WTC11 (cell line): ENCODE measurements at regions not wholly inside any gene's neighbourhood (a gene's known extent, or its start where the extent isn't known, plus 50 kb on each side); places are given as distances from the start of the nearest gene placed in this dataset.

Source experiments
- ATAC-seq: fragments of 200-7000 bp; cut with Tn5 transposase; 2 replicates; pipeline ENCODE4 v1.10.0; 2021; ENCODE audit warnings: mild to moderate bottlenecking, moderate library complexity
- CTCF ChIA-PET: fragments of 300-600 bp; sonication (Branson Sonifier 250); formaldehyde crosslinking; loops from one replicate; lab custom pipeline; 2021; ENCODE audit warnings: antibody characterized with exemption; lab: Charles Lee
- POLR2A ChIA-PET: fragments of 350-600 bp; sonication (Branson Sonifier 250); formaldehyde crosslinking; loops from one replicate; lab custom pipeline; 2021; ENCODE audit warnings: antibody characterized with exemption; lab: Charles Lee
- DNase-seq: peaks from one replicate; pipeline ENCODE4 v3.0.0; 2021; ENCODE audit warnings: low spot score
- H3K27ac Mint-ChIP-seq: 2 replicates; pipeline ENCODE4 v1.8.0; 2021; ENCODE audit warnings: mixed read lengths
- H3K27me3 Mint-ChIP-seq: 2 replicates; pipeline ENCODE4 v1.8.0; 2021; ENCODE audit warnings: low read depth, mild to moderate bottlenecking, moderate library complexity, mixed read lengths
- H3K36me3 Mint-ChIP-seq: 2 replicates; pipeline ENCODE4 v1.8.0; 2021; ENCODE audit warnings: mixed read lengths
- H3K4me1 Mint-ChIP-seq: 2 replicates; pipeline ENCODE4 v1.8.0; 2022; ENCODE audit warnings: mixed read lengths
- H3K4me3 Mint-ChIP-seq: 2 replicates; pipeline ENCODE4 v1.8.0; 2021; ENCODE audit warnings: mild to moderate bottlenecking, moderate library complexity, mixed read lengths
- H3K9me3 Mint-ChIP-seq: 2 replicates; pipeline ENCODE4 v1.8.0; 2021; ENCODE audit warnings: mixed read lengths
- CBFB ChIP-seq: sonication (generic); formaldehyde crosslinking; IDR thresholded peaks from 2 replicates; pipeline ENCODE4 v1.8.1; 2022; ENCODE audit warnings: mild to moderate bottlenecking, low read depth, missing genetic modification reagents
- EMX1 ChIP-seq: fragments of 250-450 bp; sonication (Bioruptor Pico); IDR thresholded peaks from 2 replicates; pipeline ENCODE4 v1.8.0; 2021; ENCODE audit warnings: mild to moderate bottlenecking
- ESRRA ChIP-seq: sonication (generic); formaldehyde crosslinking; IDR thresholded peaks from 2 replicates; pipeline ENCODE4 v1.8.1; 2022; ENCODE audit warnings: mild to moderate bottlenecking, missing genetic modification reagents, borderline replicate concordance
- ETV6 ChIP-seq: sonication (generic); formaldehyde crosslinking; IDR thresholded peaks from 2 replicates; pipeline ENCODE4 v1.8.1; 2022; ENCODE audit warnings: mild to moderate bottlenecking, missing genetic modification reagents
- FOXP1 ChIP-seq: sonication (generic); formaldehyde crosslinking; IDR thresholded peaks from 2 replicates; pipeline ENCODE4 v1.8.0; 2022; ENCODE audit warnings: missing genetic modification reagents, mild to moderate bottlenecking, moderate library complexity, borderline replicate concordance
- GABPB1 ChIP-seq: sonication (generic); formaldehyde crosslinking; IDR thresholded peaks from 2 replicates; pipeline ENCODE4 v1.8.1; 2023; ENCODE audit warnings: mild to moderate bottlenecking, missing genetic modification reagents
- JAZF1 ChIP-seq: fragments of 250-450 bp; sonication (Bioruptor Pico); IDR thresholded peaks from 2 replicates; pipeline ENCODE4 v1.9.0; 2021; ENCODE audit warnings: moderate library complexity, mild to moderate bottlenecking, inconsistent platforms
- JUN ChIP-seq: sonication (generic); formaldehyde crosslinking; IDR thresholded peaks from 2 replicates; pipeline ENCODE4 v1.8.0; 2023; ENCODE audit warnings: mild to moderate bottlenecking, missing genetic modification reagents
- MYBL2 ChIP-seq: sonication (generic); formaldehyde crosslinking; IDR thresholded peaks from 2 replicates; pipeline ENCODE4 v1.8.1; 2023; ENCODE audit warnings: mild to moderate bottlenecking, moderate library complexity, missing genetic modification reagents
- NFE2L1 ChIP-seq: sonication (generic); formaldehyde crosslinking; IDR thresholded peaks from 2 replicates; pipeline ENCODE4 v1.8.1; 2023; ENCODE audit warnings: missing genetic modification reagents
- NFYB ChIP-seq: sonication (generic); formaldehyde crosslinking; conservative IDR thresholded peaks from 2 replicates; pipeline ENCODE4 v1.8.0; 2022; ENCODE audit warnings: low read depth, missing genetic modification reagents
- NR3C1 ChIP-seq: sonication (generic); formaldehyde crosslinking; conservative IDR thresholded peaks from 2 replicates; pipeline ENCODE4 v1.8.1; 2023; ENCODE audit warnings: low read depth, mild to moderate bottlenecking, missing genetic modification reagents
- SMAD3 ChIP-seq: sonication (generic); formaldehyde crosslinking; IDR thresholded peaks from 2 replicates; pipeline ENCODE4 v1.8.0; 2022; ENCODE audit warnings: missing genetic modification reagents, mild to moderate bottlenecking, borderline replicate concordance
- SMAD4 ChIP-seq: sonication (generic); formaldehyde crosslinking; IDR thresholded peaks from 2 replicates; pipeline ENCODE4 v1.8.0; 2022; ENCODE audit warnings: mild to moderate bottlenecking, missing genetic modification reagents
- TP53 ChIP-seq: sonication (generic); formaldehyde crosslinking; IDR thresholded peaks from 2 replicates; pipeline ENCODE4 v1.8.1; 2023; ENCODE audit warnings: mild to moderate bottlenecking, missing genetic modification reagents
- ZNF121 ChIP-seq: sonication (generic); formaldehyde crosslinking; IDR thresholded peaks from 2 replicates; pipeline ENCODE4 v1.8.0; 2023; ENCODE audit warnings: missing genetic modification reagents
- ZNF232 ChIP-seq: sonication (generic); formaldehyde crosslinking; IDR thresholded peaks from 2 replicates; pipeline ENCODE4 v1.8.0; 2022; ENCODE audit warnings: mild to moderate bottlenecking, missing genetic modification reagents
- ZNF317 ChIP-seq: sonication (generic); formaldehyde crosslinking; IDR thresholded peaks from 2 replicates; pipeline ENCODE4 v1.8.1; 2023; ENCODE audit warnings: low read depth, mild to moderate bottlenecking, moderate library complexity, missing genetic modification reagents, borderline replicate concordance
- ZNF416 ChIP-seq: fragments of 250-450 bp; sonication (Bioruptor Pico); IDR thresholded peaks from 2 replicates; pipeline ENCODE4 v1.9.0; 2021; ENCODE audit warnings: mild to moderate bottlenecking, inconsistent platforms
- TF ChIP-seq, protein P1 (sequence below): sonication (generic); formaldehyde crosslinking; IDR thresholded peaks from 2 replicates; pipeline ENCODE4 v1.8.1; 2022; ENCODE audit warnings: missing genetic modification reagents, borderline replicate concordance
- TF ChIP-seq, protein P2 (sequence below): sonication (generic); formaldehyde crosslinking; IDR thresholded peaks from 2 replicates; pipeline ENCODE4 v1.8.0; 2022; ENCODE audit warnings: mild to moderate bottlenecking, missing genetic modification reagents
- TF ChIP-seq, protein P3 (sequence below): sonication (generic); formaldehyde crosslinking; IDR thresholded peaks from 2 replicates; pipeline ENCODE4 v1.8.1; 2023; ENCODE audit warnings: mild to moderate bottlenecking, missing genetic modification reagents
- TF ChIP-seq, protein P4 (sequence below): sonication (generic); formaldehyde crosslinking; IDR thresholded peaks from 2 replicates; pipeline ENCODE4 v1.8.1; 2023; ENCODE audit warnings: mild to moderate bottlenecking, missing genetic modification reagents, moderate library complexity
- TF ChIP-seq, protein P5 (sequence below): sonication (generic); formaldehyde crosslinking; IDR thresholded peaks from 2 replicates; pipeline ENCODE4 v1.8.0; 2022; ENCODE audit warnings: mild to moderate bottlenecking, missing genetic modification reagents
- TF ChIP-seq, protein P6 (sequence below): sonication (generic); formaldehyde crosslinking; IDR thresholded peaks from 2 replicates; pipeline ENCODE4 v1.8.0; 2022; ENCODE audit warnings: mild to moderate bottlenecking, missing genetic modification reagents
- TF ChIP-seq, protein P7 (sequence below): sonication (generic); formaldehyde crosslinking; IDR thresholded peaks from 2 replicates; pipeline ENCODE4 v1.8.1; 2022; ENCODE audit warnings: low read depth, missing genetic modification reagents, borderline replicate concordance
- TF ChIP-seq, protein P8 (sequence below): fragments of 250-450 bp; sonication (Bioruptor Pico); IDR thresholded peaks from 2 replicates; pipeline ENCODE4 v1.9.0; 2021; ENCODE audit warnings: mild to moderate bottlenecking
- TF ChIP-seq, protein P9 (sequence below): fragments of 250-450 bp; sonication (Bioruptor Pico); IDR thresholded peaks from 2 replicates; pipeline ENCODE4 v1.9.0; 2021; ENCODE audit warnings: mild to moderate bottlenecking

DNA sequence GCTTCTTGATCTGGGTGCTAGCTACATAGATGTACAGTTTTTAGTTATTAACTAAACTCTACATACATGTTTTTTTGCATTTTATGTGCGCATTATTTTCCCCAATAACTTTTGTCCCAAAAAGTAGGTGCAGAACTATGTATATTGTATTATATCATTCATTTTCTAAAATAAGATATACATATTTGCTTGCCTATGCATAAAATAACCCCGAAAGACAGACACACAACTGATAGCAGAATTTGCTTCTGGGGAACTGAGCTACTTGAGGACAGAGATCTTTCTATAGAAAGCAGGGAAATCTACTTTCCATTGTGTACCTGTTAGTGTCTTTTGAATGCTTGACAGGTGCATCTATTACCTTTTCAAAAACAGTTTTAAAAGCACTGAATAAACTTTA is 88.9 kb upstream of the SIX3 start:
- peaks cover 4% of the 10 kb centered on the region; the same call in 1 of the 2 replicates for H3K9me3 Mint-ChIP-seq
- POLR2A ChIA-PET, result no interaction called here

DNA sequence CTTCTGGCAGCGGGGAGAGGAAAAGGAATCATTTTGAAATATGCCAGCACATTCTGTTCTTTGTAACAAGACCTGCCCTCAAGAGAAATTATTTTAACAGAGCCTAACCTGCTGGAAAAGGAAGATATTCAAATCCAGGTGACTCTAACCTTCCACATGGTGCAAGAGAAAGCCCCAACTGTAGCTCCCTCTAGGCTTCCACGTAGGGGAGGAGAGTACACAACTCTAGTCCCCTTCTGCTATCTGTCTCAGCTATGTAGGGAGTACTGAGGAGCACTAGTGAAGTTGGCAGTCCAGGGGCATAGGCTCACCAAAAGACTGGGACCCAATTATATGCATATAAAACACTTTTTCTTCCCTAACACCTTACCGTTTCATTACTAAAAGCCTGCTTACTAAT is 82.2 kb upstream of the SIX3 start:
- no peak for DNase-seq
- ATAC-seq, result peak; percentile 55
- POLR2A ChIA-PET, result interaction anchor here (0.5 kb wide), 1 partner anchor 91 kb away, joined by 3 read pairs; no protein-coding TSS in a partner anchor
- Mint-ChIP-seq H3K9me3 (peaks cover 23% of the 10 kb centered on the region), H3K4me1 (no peaks in the 10 kb centered on the region), H3K27me3 (no peaks in the 10 kb centered on the region), H3K36me3 (no peaks in the 10 kb centered on the region), H3K4me3 (no peak overlapping the region), H3K27ac (no peak overlapping the region)
- CTCF ChIA-PET, result interaction anchor here (0.9 to 2.2 kb wide), 5 partner anchors 24 to 96 kb away, joined by 3 to 5 read pairs (median 3); no protein-coding TSS in a partner anchor
- TF ChIP-seq SMAD4 (no peak), ESRRA (CRISPR knock-in tag) (no peak), ETV6 (CRISPR knock-in tag) (no peak), ZNF317 (CRISPR knock-in tag) (no peak), ZNF121 (CRISPR knock-in tag) (no peak)
- TF ChIP-seq, protein P1, sequence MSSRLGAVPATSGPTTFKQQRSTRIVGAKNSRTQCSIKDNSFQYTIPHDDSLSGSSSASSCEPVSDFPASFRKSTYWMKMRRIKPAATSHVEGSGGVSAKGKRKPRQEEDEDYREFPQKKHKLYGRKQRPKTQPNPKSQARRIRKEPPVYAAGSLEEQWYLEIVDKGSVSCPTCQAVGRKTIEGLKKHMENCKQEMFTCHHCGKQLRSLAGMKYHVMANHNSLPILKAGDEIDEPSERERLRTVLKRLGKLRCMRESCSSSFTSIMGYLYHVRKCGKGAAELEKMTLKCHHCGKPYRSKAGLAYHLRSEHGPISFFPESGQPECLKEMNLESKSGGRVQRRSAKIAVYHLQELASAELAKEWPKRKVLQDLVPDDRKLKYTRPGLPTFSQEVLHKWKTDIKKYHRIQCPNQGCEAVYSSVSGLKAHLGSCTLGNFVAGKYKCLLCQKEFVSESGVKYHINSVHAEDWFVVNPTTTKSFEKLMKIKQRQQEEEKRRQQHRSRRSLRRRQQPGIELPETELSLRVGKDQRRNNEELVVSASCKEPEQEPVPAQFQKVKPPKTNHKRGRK, result no peak
- TF ChIP-seq, protein P2, sequence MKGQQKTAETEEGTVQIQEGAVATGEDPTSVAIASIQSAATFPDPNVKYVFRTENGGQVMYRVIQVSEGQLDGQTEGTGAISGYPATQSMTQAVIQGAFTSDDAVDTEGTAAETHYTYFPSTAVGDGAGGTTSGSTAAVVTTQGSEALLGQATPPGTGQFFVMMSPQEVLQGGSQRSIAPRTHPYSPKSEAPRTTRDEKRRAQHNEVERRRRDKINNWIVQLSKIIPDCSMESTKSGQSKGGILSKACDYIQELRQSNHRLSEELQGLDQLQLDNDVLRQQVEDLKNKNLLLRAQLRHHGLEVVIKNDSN (CRISPR knock-in tag), result no peak
- TF ChIP-seq, protein P3, sequence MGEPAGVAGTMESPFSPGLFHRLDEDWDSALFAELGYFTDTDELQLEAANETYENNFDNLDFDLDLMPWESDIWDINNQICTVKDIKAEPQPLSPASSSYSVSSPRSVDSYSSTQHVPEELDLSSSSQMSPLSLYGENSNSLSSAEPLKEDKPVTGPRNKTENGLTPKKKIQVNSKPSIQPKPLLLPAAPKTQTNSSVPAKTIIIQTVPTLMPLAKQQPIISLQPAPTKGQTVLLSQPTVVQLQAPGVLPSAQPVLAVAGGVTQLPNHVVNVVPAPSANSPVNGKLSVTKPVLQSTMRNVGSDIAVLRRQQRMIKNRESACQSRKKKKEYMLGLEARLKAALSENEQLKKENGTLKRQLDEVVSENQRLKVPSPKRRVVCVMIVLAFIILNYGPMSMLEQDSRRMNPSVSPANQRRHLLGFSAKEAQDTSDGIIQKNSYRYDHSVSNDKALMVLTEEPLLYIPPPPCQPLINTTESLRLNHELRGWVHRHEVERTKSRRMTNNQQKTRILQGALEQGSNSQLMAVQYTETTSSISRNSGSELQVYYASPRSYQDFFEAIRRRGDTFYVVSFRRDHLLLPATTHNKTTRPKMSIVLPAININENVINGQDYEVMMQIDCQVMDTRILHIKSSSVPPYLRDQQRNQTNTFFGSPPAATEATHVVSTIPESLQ (CRISPR knock-in tag), result no peak
- TF ChIP-seq, protein P4, sequence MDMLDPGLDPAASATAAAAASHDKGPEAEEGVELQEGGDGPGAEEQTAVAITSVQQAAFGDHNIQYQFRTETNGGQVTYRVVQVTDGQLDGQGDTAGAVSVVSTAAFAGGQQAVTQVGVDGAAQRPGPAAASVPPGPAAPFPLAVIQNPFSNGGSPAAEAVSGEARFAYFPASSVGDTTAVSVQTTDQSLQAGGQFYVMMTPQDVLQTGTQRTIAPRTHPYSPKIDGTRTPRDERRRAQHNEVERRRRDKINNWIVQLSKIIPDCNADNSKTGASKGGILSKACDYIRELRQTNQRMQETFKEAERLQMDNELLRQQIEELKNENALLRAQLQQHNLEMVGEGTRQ (CRISPR knock-in tag), result no peak
- TF ChIP-seq, protein P5, sequence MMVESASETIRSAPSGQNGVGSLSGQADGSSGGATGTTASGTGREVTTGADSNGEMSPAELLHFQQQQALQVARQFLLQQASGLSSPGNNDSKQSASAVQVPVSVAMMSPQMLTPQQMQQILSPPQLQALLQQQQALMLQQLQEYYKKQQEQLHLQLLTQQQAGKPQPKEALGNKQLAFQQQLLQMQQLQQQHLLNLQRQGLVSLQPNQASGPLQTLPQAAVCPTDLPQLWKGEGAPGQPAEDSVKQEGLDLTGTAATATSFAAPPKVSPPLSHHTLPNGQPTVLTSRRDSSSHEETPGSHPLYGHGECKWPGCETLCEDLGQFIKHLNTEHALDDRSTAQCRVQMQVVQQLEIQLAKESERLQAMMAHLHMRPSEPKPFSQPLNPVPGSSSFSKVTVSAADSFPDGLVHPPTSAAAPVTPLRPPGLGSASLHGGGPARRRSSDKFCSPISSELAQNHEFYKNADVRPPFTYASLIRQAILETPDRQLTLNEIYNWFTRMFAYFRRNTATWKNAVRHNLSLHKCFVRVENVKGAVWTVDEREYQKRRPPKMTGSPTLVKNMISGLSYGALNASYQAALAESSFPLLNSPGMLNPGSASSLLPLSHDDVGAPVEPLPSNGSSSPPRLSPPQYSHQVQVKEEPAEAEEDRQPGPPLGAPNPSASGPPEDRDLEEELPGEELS (CRISPR knock-in tag), result no peak
- TF ChIP-seq, protein P6, sequence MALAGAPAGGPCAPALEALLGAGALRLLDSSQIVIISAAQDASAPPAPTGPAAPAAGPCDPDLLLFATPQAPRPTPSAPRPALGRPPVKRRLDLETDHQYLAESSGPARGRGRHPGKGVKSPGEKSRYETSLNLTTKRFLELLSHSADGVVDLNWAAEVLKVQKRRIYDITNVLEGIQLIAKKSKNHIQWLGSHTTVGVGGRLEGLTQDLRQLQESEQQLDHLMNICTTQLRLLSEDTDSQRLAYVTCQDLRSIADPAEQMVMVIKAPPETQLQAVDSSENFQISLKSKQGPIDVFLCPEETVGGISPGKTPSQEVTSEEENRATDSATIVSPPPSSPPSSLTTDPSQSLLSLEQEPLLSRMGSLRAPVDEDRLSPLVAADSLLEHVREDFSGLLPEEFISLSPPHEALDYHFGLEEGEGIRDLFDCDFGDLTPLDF (CRISPR knock-in tag), result no peak

More for the DNA sequence above, 88.9 kb upstream of the SIX3 start:
- H3K4me3 Mint-ChIP-seq, result no peak overlapping the region
- no peaks in the 10 kb centered on the region for H3K4me1 Mint-ChIP-seq
- no peaks in the 10 kb centered on the region for H3K36me3 Mint-ChIP-seq
- CTCF ChIA-PET, result no interaction called here
- TF ChIP-seq NFE2L1 (CRISPR knock-in tag), result no peak
- TF ChIP-seq ZNF232, result no peak
- TF ChIP-seq GABPB1 (CRISPR knock-in tag), result no peak
- no peak for TF ChIP-seq ZNF317 (CRISPR knock-in tag)
- no peak for TF ChIP-seq SMAD3
- TF ChIP-seq FOXP1 (CRISPR knock-in tag), result no peak
- TF ChIP-seq, protein P7, sequence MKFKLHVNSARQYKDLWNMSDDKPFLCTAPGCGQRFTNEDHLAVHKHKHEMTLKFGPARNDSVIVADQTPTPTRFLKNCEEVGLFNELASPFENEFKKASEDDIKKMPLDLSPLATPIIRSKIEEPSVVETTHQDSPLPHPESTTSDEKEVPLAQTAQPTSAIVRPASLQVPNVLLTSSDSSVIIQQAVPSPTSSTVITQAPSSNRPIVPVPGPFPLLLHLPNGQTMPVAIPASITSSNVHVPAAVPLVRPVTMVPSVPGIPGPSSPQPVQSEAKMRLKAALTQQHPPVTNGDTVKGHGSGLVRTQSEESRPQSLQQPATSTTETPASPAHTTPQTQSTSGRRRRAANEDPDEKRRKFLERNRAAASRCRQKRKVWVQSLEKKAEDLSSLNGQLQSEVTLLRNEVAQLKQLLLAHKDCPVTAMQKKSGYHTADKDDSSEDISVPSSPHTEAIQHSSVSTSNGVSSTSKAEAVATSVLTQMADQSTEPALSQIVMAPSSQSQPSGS (CRISPR knock-in tag), result no peak
- TF ChIP-seq, protein P8, sequence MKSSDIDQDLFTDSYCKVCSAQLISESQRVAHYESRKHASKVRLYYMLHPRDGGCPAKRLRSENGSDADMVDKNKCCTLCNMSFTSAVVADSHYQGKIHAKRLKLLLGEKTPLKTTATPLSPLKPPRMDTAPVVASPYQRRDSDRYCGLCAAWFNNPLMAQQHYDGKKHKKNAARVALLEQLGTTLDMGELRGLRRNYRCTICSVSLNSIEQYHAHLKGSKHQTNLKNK (CRISPR knock-in tag), result no peak
- TF ChIP-seq, protein P9, sequence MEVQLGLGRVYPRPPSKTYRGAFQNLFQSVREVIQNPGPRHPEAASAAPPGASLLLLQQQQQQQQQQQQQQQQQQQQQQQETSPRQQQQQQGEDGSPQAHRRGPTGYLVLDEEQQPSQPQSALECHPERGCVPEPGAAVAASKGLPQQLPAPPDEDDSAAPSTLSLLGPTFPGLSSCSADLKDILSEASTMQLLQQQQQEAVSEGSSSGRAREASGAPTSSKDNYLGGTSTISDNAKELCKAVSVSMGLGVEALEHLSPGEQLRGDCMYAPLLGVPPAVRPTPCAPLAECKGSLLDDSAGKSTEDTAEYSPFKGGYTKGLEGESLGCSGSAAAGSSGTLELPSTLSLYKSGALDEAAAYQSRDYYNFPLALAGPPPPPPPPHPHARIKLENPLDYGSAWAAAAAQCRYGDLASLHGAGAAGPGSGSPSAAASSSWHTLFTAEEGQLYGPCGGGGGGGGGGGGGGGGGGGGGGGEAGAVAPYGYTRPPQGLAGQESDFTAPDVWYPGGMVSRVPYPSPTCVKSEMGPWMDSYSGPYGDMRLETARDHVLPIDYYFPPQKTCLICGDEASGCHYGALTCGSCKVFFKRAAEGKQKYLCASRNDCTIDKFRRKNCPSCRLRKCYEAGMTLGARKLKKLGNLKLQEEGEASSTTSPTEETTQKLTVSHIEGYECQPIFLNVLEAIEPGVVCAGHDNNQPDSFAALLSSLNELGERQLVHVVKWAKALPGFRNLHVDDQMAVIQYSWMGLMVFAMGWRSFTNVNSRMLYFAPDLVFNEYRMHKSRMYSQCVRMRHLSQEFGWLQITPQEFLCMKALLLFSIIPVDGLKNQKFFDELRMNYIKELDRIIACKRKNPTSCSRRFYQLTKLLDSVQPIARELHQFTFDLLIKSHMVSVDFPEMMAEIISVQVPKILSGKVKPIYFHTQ (CRISPR knock-in tag), result no peak
- no peak for TF ChIP-seq EMX1
- no peak for TF ChIP-seq ZNF416 (CRISPR knock-in tag)
- TF ChIP-seq NR3C1 (CRISPR knock-in tag), result no peak
- no peak for TF ChIP-seq NFYB (CRISPR knock-in tag)
- no peak for TF ChIP-seq MYBL2 (CRISPR knock-in tag)
- TF ChIP-seq JUN (CRISPR knock-in tag), result no peak
- TF ChIP-seq SMAD4, result no peak
- TF ChIP-seq TP53 (CRISPR knock-in tag), result no peak
- TF ChIP-seq JAZF1 (CRISPR knock-in tag), result no peak
- no peak for TF ChIP-seq CBFB (CRISPR knock-in tag)
- ATAC-seq (no peak), DNase-seq (no peak)
- H3K27ac Mint-ChIP-seq, result no peak overlapping the region
- peaks cover 5% of the 10 kb centered on the region for H3K27me3 Mint-ChIP-seq
